Gastrocnemius medialis (tissue), 4 donors: ENCODE measurements at regions not wholly inside any gene's neighbourhood (a gene's known extent, or its start where the extent isn't known, plus 50 kb on each side); places are given as distances from the start of the nearest gene placed in this dataset.
"Not testable (repeated sequence)": the region's sequence is repeated elsewhere in the genome, so short reads cannot be mapped to it uniquely, and the experiment has no call there.

Source experiments
- POLR2A ChIP-seq, 2 donors: fragments of 450-650 bp; IDR thresholded peaks; one replicate each; pipeline ENCODE4 v1.6.1; 2017; ENCODE audit warnings: antibody characterized with exemption in 2 of 2, mild to moderate bottlenecking in 2 of 2, moderate library complexity in 2 of 2
- TF ChIP-seq, protein P1 (sequence below), 5 experiments: fragments of 450-650 bp in 3 of 5; fragments of 200-600 bp in 2 of 5; sonication (generic) in 2 of 5; IDR thresholded peaks in 4 of 5; conservative IDR thresholded peaks in 1 of 5; 1 replicate in 4 of 5; 2 replicates in 1 of 5; pipeline ENCODE4 v1.5.1; 2016 to 2019; ENCODE audit warnings: antibody characterized with exemption in 5 of 5, mild to moderate bottlenecking in 3 of 5, moderate library complexity in 3 of 5

DNA sequence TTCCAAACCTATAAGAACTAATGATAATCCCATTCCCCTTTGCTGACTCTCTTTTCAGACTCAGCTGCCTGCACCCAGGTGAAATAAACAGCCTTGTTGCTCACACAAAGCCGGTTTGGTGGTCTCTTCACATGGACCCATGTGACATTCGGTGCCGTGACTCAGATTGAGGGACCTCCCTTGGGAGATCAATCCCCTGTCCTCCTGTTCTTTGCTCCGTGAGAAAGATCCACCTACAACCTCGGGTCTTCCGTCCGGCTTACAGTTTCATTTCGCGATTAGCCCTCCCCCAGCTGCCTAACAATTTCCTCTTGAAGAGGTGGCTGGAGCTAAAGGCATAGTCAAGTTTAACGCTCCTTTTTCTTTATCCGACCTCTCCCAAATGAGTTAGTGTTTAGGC lies 1324.0 kb downstream of the XPNPEP1 start:
- TF ChIP-seq, protein P1, sequence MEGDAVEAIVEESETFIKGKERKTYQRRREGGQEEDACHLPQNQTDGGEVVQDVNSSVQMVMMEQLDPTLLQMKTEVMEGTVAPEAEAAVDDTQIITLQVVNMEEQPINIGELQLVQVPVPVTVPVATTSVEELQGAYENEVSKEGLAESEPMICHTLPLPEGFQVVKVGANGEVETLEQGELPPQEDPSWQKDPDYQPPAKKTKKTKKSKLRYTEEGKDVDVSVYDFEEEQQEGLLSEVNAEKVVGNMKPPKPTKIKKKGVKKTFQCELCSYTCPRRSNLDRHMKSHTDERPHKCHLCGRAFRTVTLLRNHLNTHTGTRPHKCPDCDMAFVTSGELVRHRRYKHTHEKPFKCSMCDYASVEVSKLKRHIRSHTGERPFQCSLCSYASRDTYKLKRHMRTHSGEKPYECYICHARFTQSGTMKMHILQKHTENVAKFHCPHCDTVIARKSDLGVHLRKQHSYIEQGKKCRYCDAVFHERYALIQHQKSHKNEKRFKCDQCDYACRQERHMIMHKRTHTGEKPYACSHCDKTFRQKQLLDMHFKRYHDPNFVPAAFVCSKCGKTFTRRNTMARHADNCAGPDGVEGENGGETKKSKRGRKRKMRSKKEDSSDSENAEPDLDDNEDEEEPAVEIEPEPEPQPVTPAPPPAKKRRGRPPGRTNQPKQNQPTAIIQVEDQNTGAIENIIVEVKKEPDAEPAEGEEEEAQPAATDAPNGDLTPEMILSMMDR (IDR thresholded peaks at IDR 0.05 in 4 of 5, conservative IDR thresholded peaks at IDR 0.05 in 1 of 5): not testable (repeated sequence)
- not testable (repeated sequence) for TF ChIP-seq POLR2A (IDR thresholded peaks at IDR 0.05)
